A673 (cell line): ENCODE measurements at regions not wholly inside any gene's neighbourhood (a gene's known extent, or its start where the extent isn't known, plus 50 kb on each side); places are given as distances from the start of the nearest gene placed in this dataset.
"Not testable (repeated sequence)": the region's sequence is repeated elsewhere in the genome, so short reads cannot be mapped to it uniquely, and the experiment has no call there.

Source experiments
- BruUV-seq: library from RNA; stranded (reverse); fragments of 400-500 nt; replicated peaks from 2 replicates; lab custom pipeline; 2021; lab: Mats Ljungman, UMichigan
- CTCF ChIA-PET: fragments of 300-600 bp; sonication (Branson Sonifier 250); formaldehyde crosslinking; loops from one replicate; lab custom pipeline; 2022; ENCODE audit warnings: antibody characterized with exemption; lab: Charles Lee
- POLR2A ChIA-PET: fragments of 300-600 bp; sonication (Branson Sonifier 250); formaldehyde crosslinking; loops from one replicate; lab custom pipeline; 2022; ENCODE audit warnings: antibody characterized with exemption; ENCODE audit not compliant: low non-redundant PET; lab: Charles Lee
- DNase-seq: peaks from one replicate; pipeline ENCODE4 v3.0.0-alpha.2; 2015; ENCODE audit warnings: low spot score
- H3K27ac ChIP-seq: fragments of 200-600 bp; sonication (generic); 2 replicates; pipeline ENCODE4 v1.5.1; 2016; ENCODE audit warnings: mixed run types, low read depth, mild to moderate bottlenecking, mixed read lengths, antibody characterized with exemption, low read length; ENCODE audit not compliant: poor library complexity, severe bottlenecking
- H3K27me3 ChIP-seq: fragments of 200-600 bp; sonication (generic); replicated peaks from 2 replicates; pipeline ENCODE4 v1.6.1; 2017; ENCODE audit warnings: mixed run types, low read depth, mild to moderate bottlenecking, mixed read lengths, antibody characterized with exemption, low read length; ENCODE audit not compliant: insufficient read depth, poor library complexity
- H3K36me3 ChIP-seq: fragments of 200-600 bp; sonication (generic); 2 replicates; pipeline ENCODE4 v1.6.1; 2016; ENCODE audit warnings: mixed run types, mild to moderate bottlenecking, mixed read lengths, antibody characterized with exemption, low read length; ENCODE audit not compliant: insufficient read depth, poor library complexity, severe bottlenecking
- H3K4me1 ChIP-seq: fragments of 200-600 bp; sonication (generic); 2 replicates; pipeline ENCODE4 v1.6.1; 2017; ENCODE audit warnings: mixed run types, mild to moderate bottlenecking, mixed read lengths, antibody characterized with exemption, low read length; ENCODE audit not compliant: insufficient read depth, poor library complexity, severe bottlenecking
- H3K4me3 ChIP-seq: fragments of 200-600 bp; sonication (generic); 2 replicates; pipeline ENCODE4 v1.5.1; 2016; ENCODE audit warnings: low read depth, mixed run types, mild to moderate bottlenecking, mixed read lengths, low read length; ENCODE audit not compliant: poor library complexity, severe bottlenecking
- H3K9me3 ChIP-seq: fragments of 200-600 bp; sonication (generic); 2 replicates; pipeline ENCODE4 v1.6.1; 2016; ENCODE audit warnings: mixed run types, low read depth, mild to moderate bottlenecking, mixed read lengths, antibody characterized with exemption, low read length; ENCODE audit not compliant: poor library complexity, severe bottlenecking
- EZH2 ChIP-seq: fragments of 200-600 bp; sonication (generic); IDR thresholded peaks from 2 replicates; pipeline ENCODE4 v1.6.1; 2017; ENCODE audit warnings: borderline replicate concordance, low read depth, mild to moderate bottlenecking, mixed read lengths, antibody characterized with exemption, low read length; ENCODE audit not compliant: poor library complexity, severe bottlenecking
- intact Hi-C: fragments of 100-400 bp; cut with micrococcal nuclease; formaldehyde crosslinking; loops from one replicate; pipeline ENCODE4 v1.10.0; 2022; ENCODE audit not compliant: unreplicated experiment
- TF ChIP-seq, protein P1 (sequence below): fragments of 300-800, 200-600 bp; sonication (generic); conservative IDR thresholded peaks from 2 replicates; pipeline ENCODE4 v1.5.1; 2017; ENCODE audit warnings: low read depth, mild to moderate bottlenecking, antibody characterized with exemption, low read length, moderate library complexity, mixed read lengths

DNA sequence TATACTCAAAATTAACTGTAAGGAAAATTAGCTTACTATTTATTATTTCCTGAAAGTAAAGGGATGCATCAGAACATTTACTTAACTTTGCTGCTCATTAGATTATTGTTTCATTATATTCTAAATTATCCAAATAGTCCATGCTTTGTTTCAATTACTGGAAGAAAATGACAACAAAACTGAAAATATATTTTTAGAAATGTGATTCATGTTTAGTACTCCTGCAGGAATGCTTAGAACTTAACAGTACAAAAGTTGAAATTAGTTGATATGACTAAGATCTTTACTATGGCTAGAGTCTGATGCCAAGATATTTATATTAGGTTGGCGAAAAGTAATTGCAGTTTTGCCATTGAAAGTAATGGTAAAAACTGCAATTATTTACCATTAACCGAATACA lies 660.5 kb upstream of the PABPC4L start:
- intact Hi-C loops, result no loop called here
- BruUV-seq, result no TSS peak
- no peak for DNase-seq
- TF ChIP-seq, protein P1, sequence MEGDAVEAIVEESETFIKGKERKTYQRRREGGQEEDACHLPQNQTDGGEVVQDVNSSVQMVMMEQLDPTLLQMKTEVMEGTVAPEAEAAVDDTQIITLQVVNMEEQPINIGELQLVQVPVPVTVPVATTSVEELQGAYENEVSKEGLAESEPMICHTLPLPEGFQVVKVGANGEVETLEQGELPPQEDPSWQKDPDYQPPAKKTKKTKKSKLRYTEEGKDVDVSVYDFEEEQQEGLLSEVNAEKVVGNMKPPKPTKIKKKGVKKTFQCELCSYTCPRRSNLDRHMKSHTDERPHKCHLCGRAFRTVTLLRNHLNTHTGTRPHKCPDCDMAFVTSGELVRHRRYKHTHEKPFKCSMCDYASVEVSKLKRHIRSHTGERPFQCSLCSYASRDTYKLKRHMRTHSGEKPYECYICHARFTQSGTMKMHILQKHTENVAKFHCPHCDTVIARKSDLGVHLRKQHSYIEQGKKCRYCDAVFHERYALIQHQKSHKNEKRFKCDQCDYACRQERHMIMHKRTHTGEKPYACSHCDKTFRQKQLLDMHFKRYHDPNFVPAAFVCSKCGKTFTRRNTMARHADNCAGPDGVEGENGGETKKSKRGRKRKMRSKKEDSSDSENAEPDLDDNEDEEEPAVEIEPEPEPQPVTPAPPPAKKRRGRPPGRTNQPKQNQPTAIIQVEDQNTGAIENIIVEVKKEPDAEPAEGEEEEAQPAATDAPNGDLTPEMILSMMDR, result no peak
- no peak for TF ChIP-seq EZH2
- H3K27me3 ChIP-seq, result no peaks in the 10 kb centered on the region
- H3K36me3 ChIP-seq, result no peaks in the 10 kb centered on the region
- no peak overlapping the region for H3K27ac ChIP-seq
- ChIA-PET CTCF (no interaction called here), POLR2A (no interaction called here)
- H3K4me3 ChIP-seq, result no peak overlapping the region
- H3K4me1 ChIP-seq, result no peaks in the 10 kb centered on the region
- no peaks in the 10 kb centered on the region for H3K9me3 ChIP-seq

DNA sequence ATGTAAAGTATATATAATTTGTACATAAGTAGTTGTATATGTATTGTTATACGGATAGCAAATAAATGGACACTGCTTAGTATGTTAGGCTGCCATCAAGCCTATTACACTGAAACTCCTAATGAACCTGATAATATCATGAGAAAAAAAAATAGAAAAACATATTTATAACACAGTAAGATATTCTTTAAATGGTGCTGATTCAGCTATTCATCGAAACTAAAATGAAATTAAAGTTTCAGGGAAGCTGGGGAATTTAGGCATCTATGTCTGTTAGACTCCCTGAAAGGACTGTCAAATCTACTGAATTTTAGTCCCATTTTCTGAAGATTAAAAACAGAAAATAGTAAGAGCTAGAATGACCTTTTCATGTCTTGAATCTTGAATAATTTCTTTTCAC lies 647.1 kb upstream of the PABPC4L start:
- Histone ChIP-seq H3K9me3 (no peaks in the 10 kb centered on the region), H3K27ac (no peak overlapping the region), H3K4me1 (no peaks in the 10 kb centered on the region), H3K27me3 (no peaks in the 10 kb centered on the region), H3K4me3 (no peak overlapping the region), H3K36me3 (no peaks in the 10 kb centered on the region)
- DNase-seq, result no peak
- intact Hi-C loops, result no loop called here
- POLR2A ChIA-PET, result no interaction called here
- TF ChIP-seq, protein P1, result no peak
- TF ChIP-seq EZH2, result no peak
- CTCF ChIA-PET, result no interaction called here
- no TSS peak for BruUV-seq

DNA sequence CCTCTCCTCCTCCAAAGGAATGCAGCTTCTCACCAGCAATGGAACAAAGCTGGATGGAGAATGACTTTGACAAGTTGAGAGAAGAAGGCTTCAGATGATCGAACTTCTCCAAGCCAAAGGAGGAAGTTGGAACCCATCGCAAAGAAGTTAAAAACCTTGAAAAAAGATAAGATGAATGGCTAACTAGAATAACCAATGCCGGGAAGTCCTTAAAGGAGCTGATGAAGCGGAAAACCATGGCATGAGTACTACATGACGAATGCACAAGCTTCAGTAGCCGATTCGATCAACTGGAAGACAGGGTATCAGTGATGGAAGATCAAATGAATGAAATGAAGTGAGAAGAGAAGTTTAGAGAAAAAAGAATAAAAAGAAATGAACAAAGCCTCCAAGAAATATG lies 629.2 kb upstream of the PABPC4L start:
- H3K9me3 ChIP-seq, CTCF ChIA-PET, H3K27ac ChIP-seq, intact Hi-C loops, H3K36me3 ChIP-seq, H3K4me3 ChIP-seq, DNase-seq, H3K4me1 ChIP-seq, BruUV-seq, POLR2A ChIA-PET, H3K27me3 ChIP-seq: not testable (repeated sequence)

DNA sequence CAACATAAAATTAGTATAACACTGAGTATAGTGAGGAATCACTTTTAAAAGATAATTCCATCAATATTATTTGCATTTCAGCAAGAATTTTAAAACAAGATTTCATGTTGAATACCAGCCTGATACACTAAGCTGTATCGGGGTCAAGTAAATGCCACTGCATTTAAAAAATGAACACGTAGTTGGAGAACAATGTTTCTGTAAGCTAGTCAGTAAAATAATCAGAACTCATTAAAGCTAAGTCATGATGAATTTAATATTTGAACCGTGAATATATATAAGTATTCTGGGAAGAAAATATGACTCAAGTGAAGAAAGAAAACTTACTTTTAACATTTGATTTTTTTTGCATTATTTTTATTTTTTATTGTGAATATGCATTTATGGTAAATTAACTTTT lies 611.0 kb upstream of the PABPC4L start:
- Histone ChIP-seq H3K4me1 (no peaks in the 10 kb centered on the region), H3K4me3 (no peak overlapping the region), H3K36me3 (no peaks in the 10 kb centered on the region), H3K9me3 (no peaks in the 10 kb centered on the region), H3K27me3 (no peaks in the 10 kb centered on the region), H3K27ac (no peak overlapping the region)
- BruUV-seq, result no TSS peak
- CTCF ChIA-PET, result no interaction called here
- intact Hi-C loops, result no loop called here
- POLR2A ChIA-PET, result no interaction called here
- TF ChIP-seq EZH2, result no peak
- TF ChIP-seq, protein P1, result no peak
- no peak for DNase-seq
